ENCODE measurements at regions not wholly inside any gene's neighbourhood (a gene's known extent, or its start where the extent isn't known, plus 50 kb on each side); places are given as distances from the start of the nearest gene placed in this dataset.

DNA sequence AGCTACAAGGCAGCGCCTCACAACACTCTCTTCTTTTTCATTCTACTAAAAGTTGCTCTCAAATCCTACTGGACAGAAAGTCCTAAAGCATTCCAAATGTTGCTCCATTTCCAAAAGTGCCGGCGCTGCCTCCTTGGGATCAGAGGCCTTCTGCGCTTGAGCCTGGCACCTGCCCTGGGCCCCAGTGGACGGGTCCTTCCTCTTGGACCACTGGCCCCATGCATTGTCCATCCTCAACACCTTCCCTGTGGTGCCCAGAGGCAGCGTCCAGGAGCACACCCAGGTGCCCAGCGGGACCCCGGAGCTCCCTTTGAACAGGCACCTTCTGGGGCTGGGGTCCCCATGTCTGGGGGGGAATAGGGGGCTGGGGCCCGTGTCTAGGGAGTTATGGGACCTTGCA is 205.2 kb downstream of the ERMARD start:
- Histone ChIP-seq H3K4me1 (ENCODE audit: control insufficient read depth, insufficient read depth, low read length) (no peaks in the 10 kb centered on the region; the same call in 1 of the 2 replicates), H3K36me3 (ENCODE audit: control insufficient read depth, insufficient read depth, low read length) (no peaks in the 10 kb centered on the region), H3K27me3 (ENCODE audit: control insufficient read depth, insufficient read depth, low read length) (no peaks in the 10 kb centered on the region), H3K9me3 (ENCODE audit: control insufficient read depth, insufficient read depth, low read length) (no peaks in the 10 kb centered on the region), H3K4me3 (ENCODE audit: low read length) (no peak overlapping the region), H3K27ac (ENCODE audit: low read length) (no peak overlapping the region)
- DNase-seq (ENCODE audit: low read depth, low spot score) = no peak
- WGBS (ENCODE audit: insufficient coverage, insufficient read length) = no CpG with 5 or more reads among the region's 9 CpGs

DNA sequence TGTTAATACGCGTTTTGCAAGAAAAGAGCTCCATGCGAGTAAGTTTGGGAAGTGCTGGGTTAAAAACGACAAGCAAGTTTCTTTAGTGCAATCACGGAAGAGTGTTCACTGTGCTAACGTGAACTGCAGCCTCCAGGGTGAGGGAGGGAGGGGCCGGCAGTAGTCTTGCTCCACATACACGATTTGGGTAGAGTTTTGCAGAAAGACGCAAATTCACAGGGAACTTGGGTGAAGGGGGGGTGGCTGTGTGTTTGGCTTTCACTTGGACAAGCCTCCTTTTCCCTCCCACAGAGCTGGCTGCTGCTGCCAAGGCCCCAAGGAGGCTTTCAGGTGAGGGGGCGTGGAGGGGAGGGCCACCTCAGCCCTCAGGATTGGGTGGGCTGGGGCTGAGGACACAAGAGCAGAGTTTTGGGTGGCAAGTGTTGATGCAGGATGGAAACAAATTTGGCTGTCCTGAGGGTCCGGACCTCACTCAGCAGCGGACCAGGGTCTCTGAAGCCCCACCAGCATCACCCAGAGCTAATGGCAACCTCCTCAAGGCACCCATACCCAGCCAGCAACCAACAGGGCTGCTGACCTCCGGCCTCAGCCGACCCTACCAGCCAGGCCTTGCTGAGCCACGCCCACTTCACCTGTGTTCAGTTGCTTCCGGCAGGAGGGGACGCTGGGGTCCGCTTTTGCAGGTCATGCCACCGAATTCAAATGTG is 204.5 kb downstream of the ERMARD start:
- no peak overlapping the region for H3K4me3 ChIP-seq (ENCODE audit: low read length)
- no CpG with 5 or more reads among the region's 19 CpGs for WGBS (ENCODE audit: insufficient coverage, insufficient read length)
- no peak overlapping the region for H3K27ac ChIP-seq (ENCODE audit: low read length)
- H3K27me3 ChIP-seq (ENCODE audit: control insufficient read depth, insufficient read depth, low read length) = no peaks in the 10 kb centered on the region
- DNase-seq (ENCODE audit: low read depth, low spot score) = no peak
- no peaks in the 10 kb centered on the region; the same call in 1 of the 2 replicates for H3K4me1 ChIP-seq (ENCODE audit: control insufficient read depth, insufficient read depth, low read length)
- no peaks in the 10 kb centered on the region for H3K36me3 ChIP-seq (ENCODE audit: control insufficient read depth, insufficient read depth, low read length)
- no peaks in the 10 kb centered on the region for H3K9me3 ChIP-seq (ENCODE audit: control insufficient read depth, insufficient read depth, low read length)

DNA sequence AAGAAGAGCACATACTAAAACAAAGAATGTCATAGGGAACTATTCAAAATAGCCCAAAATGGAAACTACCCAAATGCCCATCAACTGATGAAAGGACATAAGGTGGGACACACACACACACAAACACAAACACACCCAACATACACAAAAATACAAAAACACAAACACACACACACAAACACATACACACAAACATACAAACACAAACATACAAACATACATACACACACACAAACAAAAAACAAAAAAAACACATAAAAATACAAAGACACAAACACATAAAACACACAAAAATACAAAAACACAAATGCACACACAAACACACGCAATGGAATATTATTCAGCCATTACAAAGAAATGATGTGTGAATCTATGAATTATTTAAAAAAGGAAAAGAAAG is 203.6 kb downstream of the ERMARD start:
- no peaks in the 10 kb centered on the region for H3K9me3 ChIP-seq (ENCODE audit: control insufficient read depth, insufficient read depth, low read length)
- no CpG with 5 or more reads among the region's 1 CpG for WGBS (ENCODE audit: insufficient coverage, insufficient read length)
- no peak overlapping the region for H3K27ac ChIP-seq (ENCODE audit: low read length)
- DNase-seq (ENCODE audit: low read depth, low spot score) = no peak
- no peaks in the 10 kb centered on the region for H3K27me3 ChIP-seq (ENCODE audit: control insufficient read depth, insufficient read depth, low read length)
- no peak overlapping the region for H3K4me3 ChIP-seq (ENCODE audit: low read length)
- H3K36me3 ChIP-seq (ENCODE audit: control insufficient read depth, insufficient read depth, low read length) = no peaks in the 10 kb centered on the region
- H3K4me1 ChIP-seq (ENCODE audit: control insufficient read depth, insufficient read depth, low read length) = no peaks in the 10 kb centered on the region; the same call in 1 of the 2 replicates

DNA sequence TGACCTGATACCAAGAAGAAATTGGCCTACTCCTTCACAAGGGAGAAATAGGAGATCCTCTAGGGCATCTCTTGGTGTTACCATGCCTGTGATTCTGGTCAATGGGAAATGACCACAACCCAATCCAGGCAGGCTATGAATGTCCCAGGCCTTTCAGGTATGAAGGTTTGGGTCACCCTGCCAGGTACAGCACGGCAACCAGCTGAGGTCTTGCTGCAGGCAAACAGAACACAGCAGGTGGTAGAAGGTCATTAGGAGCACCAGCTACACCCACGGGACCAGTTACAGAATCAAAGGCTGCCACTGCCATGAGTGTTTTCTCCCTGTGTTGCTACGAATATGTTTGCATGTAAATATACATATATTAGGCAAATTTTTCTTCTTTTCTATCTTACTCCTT is 202.3 kb downstream of the ERMARD start:
- no peak overlapping the region for H3K27ac ChIP-seq (ENCODE audit: low read length)
- no peak for DNase-seq (ENCODE audit: low read depth, low spot score)
- no peaks in the 10 kb centered on the region for H3K9me3 ChIP-seq (ENCODE audit: control insufficient read depth, insufficient read depth, low read length)
- H3K36me3 ChIP-seq (ENCODE audit: control insufficient read depth, insufficient read depth, low read length) = no peaks in the 10 kb centered on the region
- no peaks in the 10 kb centered on the region for H3K27me3 ChIP-seq (ENCODE audit: control insufficient read depth, insufficient read depth, low read length)
- WGBS (ENCODE audit: insufficient coverage, insufficient read length) = no CpG with 5 or more reads among the region's 3 CpGs
- H3K4me3 ChIP-seq (ENCODE audit: low read length) = no peak overlapping the region
- no peaks in the 10 kb centered on the region; the same call in 1 of the 2 replicates for H3K4me1 ChIP-seq (ENCODE audit: control insufficient read depth, insufficient read depth, low read length)

DNA sequence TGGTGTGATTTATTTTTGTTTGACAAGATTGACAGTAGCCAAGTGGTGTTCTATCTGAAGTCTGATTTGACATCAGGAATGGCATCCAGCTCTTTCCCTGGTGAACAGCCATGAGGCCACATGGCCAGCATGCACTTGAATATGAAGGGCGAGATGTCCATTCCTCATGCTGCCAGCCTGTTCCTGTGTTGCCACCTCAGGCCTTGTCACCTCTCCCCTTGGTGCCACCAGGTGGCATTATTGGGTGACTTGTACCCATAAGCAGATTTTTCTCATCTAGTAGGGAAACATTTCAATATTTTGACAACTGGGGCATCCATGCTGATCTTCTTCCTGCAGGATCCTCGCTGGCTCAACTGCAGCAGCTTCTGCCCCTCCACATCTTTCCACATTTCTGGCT is 199.1 kb downstream of the ERMARD start:
- no peak for DNase-seq (ENCODE audit: low read depth, low spot score)
- Histone ChIP-seq H3K27me3 (ENCODE audit: control insufficient read depth, insufficient read depth, low read length) (no peaks in the 10 kb centered on the region), H3K27ac (ENCODE audit: low read length) (no peak overlapping the region), H3K36me3 (ENCODE audit: control insufficient read depth, insufficient read depth, low read length) (no peaks in the 10 kb centered on the region), H3K4me3 (ENCODE audit: low read length) (no peak overlapping the region), H3K9me3 (ENCODE audit: control insufficient read depth, insufficient read depth, low read length) (no peaks in the 10 kb centered on the region), H3K4me1 (ENCODE audit: control insufficient read depth, insufficient read depth, low read length) (no peaks in the 10 kb centered on the region)
- WGBS (ENCODE audit: insufficient coverage, insufficient read length) = no CpG with 5 or more reads among the region's 2 CpGs

DNA sequence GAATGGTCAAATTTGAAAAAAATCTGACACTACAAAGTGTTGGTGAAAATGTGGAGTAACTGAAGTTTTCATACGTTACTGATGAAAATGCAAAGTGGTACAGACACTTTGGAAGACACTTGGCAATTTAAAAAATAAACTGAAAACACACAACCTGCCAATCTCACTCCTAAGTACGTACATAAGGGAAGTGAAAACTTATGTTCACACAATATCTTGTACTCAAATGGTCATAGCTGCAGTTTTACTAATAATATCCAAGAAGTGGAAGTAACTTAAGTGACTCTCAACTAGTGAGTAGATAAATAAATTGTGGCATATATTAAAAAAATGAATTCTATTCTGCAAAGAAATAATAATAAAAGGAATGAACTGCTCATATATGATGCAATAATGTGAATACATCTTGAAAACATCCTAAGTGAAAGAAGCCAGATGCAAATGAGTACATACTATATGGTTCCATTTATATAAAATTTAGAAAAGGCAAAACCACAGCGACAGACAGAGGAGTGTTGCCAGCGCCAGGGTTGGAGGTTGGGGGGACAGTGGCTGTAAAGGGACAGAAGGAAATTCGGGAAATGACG is 198.2 kb downstream of the ERMARD start:
- WGBS (ENCODE audit: insufficient coverage, insufficient read length) = no CpG with 5 or more reads among the region's 6 CpGs
- H3K27me3 ChIP-seq (ENCODE audit: control insufficient read depth, insufficient read depth, low read length) = no peaks in the 10 kb centered on the region
- H3K36me3 ChIP-seq (ENCODE audit: control insufficient read depth, insufficient read depth, low read length) = no peaks in the 10 kb centered on the region
- H3K4me3 ChIP-seq (ENCODE audit: low read length) = no peak overlapping the region
- H3K27ac ChIP-seq (ENCODE audit: low read length) = no peak overlapping the region
- DNase-seq (ENCODE audit: low read depth, low spot score) = no peak
- no peaks in the 10 kb centered on the region for H3K4me1 ChIP-seq (ENCODE audit: control insufficient read depth, insufficient read depth, low read length)
- no peaks in the 10 kb centered on the region for H3K9me3 ChIP-seq (ENCODE audit: control insufficient read depth, insufficient read depth, low read length)

DNA sequence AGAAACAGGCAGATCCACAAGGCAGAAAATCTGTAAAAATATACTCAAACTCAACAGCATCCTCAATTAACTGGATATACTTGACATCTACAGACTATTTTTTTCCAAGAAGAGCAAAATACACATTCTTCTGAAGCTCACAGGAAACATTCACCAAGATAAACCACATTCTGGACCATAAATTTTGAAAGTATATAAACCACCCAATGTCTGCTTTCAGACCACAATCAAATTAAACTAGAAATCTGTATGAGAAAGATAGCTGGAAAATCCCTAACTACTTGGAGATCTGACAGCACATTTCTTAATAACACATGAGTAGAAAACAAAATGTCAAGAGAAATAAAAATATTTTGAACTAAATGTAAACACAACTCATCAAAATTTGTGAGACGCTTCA is 195.5 kb downstream of the ERMARD start:
- H3K27me3 ChIP-seq (ENCODE audit: control insufficient read depth, insufficient read depth, low read length) = no peaks in the 10 kb centered on the region
- WGBS (ENCODE audit: insufficient coverage, insufficient read length) = no CpG with 5 or more reads among the region's 1 CpG
- H3K4me1 ChIP-seq (ENCODE audit: control insufficient read depth, insufficient read depth, low read length) = no peaks in the 10 kb centered on the region
- no peak overlapping the region for H3K27ac ChIP-seq (ENCODE audit: low read length)
- no peaks in the 10 kb centered on the region for H3K36me3 ChIP-seq (ENCODE audit: control insufficient read depth, insufficient read depth, low read length)
- H3K9me3 ChIP-seq (ENCODE audit: control insufficient read depth, insufficient read depth, low read length) = no peaks in the 10 kb centered on the region
- DNase-seq (ENCODE audit: low read depth, low spot score) = no peak
- H3K4me3 ChIP-seq (ENCODE audit: low read length) = no peak overlapping the region

DNA sequence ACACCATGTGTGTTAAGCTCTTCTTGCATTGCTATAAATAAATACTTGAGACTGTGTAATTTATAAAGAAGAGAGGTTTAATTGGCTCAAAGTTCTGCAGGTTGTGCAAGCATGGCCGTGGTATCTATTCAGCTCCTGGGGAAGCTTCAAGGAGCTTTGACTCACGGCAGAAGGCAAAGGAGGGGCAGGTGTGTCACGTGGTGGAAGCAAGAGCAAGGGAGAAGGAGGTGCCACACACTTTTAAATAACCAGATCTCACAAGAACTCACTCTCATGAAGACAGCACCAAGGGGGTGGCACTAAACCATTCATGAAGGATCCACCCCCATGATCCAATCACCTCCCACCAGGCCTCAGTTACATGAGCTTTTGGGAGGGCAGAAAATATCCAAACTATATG is 193.7 kb downstream of the ERMARD start:
- H3K4me1 ChIP-seq (ENCODE audit: control insufficient read depth, insufficient read depth, low read length) = no peaks in the 10 kb centered on the region
- no peaks in the 10 kb centered on the region for H3K27me3 ChIP-seq (ENCODE audit: control insufficient read depth, insufficient read depth, low read length)
- no peak overlapping the region for H3K4me3 ChIP-seq (ENCODE audit: low read length)
- H3K27ac ChIP-seq (ENCODE audit: low read length) = no peak overlapping the region
- no peak for DNase-seq (ENCODE audit: low read depth, low spot score)
- H3K36me3 ChIP-seq (ENCODE audit: control insufficient read depth, insufficient read depth, low read length) = no peaks in the 10 kb centered on the region
- H3K9me3 ChIP-seq (ENCODE audit: control insufficient read depth, insufficient read depth, low read length) = no peaks in the 10 kb centered on the region
- no CpG with 5 or more reads among the region's 3 CpGs for WGBS (ENCODE audit: insufficient coverage, insufficient read length)

DNA sequence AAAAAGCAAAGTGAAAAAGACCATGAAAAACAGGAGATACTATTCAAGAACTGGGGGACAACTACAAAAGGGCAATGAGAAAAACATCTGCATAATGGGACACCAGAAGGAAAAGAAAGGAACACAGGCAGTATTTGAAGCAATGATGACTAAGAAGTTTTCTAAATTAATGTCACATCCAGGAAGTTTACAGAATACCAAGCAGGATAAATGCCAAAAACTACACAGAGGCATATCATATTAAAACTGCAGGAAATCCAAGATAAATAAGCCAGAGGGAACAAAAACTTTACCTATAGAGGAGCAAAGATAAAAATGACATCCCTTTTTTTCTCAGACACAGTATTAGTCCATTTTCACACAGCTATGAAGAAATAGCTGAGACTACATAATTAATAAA is 193.0 kb downstream of the ERMARD start:
- H3K27ac ChIP-seq (ENCODE audit: low read length) = no peak overlapping the region
- DNase-seq (ENCODE audit: low read depth, low spot score) = no peak
- H3K4me3 ChIP-seq (ENCODE audit: low read length) = no peak overlapping the region
- no peaks in the 10 kb centered on the region for H3K9me3 ChIP-seq (ENCODE audit: control insufficient read depth, insufficient read depth, low read length)
- H3K36me3 ChIP-seq (ENCODE audit: control insufficient read depth, insufficient read depth, low read length) = no peaks in the 10 kb centered on the region
- no peaks in the 10 kb centered on the region for H3K27me3 ChIP-seq (ENCODE audit: control insufficient read depth, insufficient read depth, low read length)
- H3K4me1 ChIP-seq (ENCODE audit: control insufficient read depth, insufficient read depth, low read length) = no peaks in the 10 kb centered on the region

DNA sequence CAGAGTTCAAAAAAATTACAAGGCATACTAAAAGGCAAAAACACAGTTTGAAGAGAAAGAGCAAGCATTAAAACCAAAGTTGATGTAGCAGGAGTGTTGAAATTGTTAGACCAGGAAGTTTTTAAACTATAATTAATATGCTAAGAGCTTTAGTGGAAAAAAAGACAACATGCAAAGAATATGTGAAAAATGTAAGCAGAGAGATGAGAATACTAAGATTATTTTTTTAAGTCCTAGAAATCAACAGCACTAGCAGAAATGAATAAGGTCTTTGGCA is 192.6 kb downstream of the ERMARD start:
- Histone ChIP-seq H3K27ac (ENCODE audit: low read length) (no peak overlapping the region), H3K36me3 (ENCODE audit: control insufficient read depth, insufficient read depth, low read length) (no peaks in the 10 kb centered on the region), H3K4me3 (ENCODE audit: low read length) (no peak overlapping the region), H3K9me3 (ENCODE audit: control insufficient read depth, insufficient read depth, low read length) (no peaks in the 10 kb centered on the region), H3K27me3 (ENCODE audit: control insufficient read depth, insufficient read depth, low read length) (no peaks in the 10 kb centered on the region), H3K4me1 (ENCODE audit: control insufficient read depth, insufficient read depth, low read length) (no peaks in the 10 kb centered on the region)
- no peak for DNase-seq (ENCODE audit: low read depth, low spot score)
